ENCODE measurements at regions not wholly inside any gene's neighbourhood (a gene's known extent, or its start where the extent isn't known, plus 50 kb on each side); places are given as distances from the start of the nearest gene placed in this dataset.

DNA sequence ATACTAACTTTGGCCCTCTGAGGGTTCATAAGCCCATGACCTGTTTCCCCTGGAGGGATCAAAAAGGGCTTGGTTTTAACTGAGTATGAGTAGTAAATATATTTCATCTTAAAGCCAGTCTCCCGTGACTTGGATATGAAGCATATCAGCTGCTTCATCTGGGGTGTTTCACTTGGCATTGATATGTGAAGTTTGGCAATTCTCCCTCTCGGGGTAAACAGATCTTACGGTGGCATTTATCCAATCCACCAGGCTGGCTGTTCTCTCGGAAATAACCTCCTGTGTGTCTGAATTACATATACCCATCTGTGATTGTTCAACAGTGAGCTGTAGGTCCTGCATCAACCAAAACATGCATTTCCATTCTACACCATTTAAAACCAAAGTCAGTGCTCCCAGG lies 130.7 kb downstream of the ADAM29 start:
- Histone ChIP-seq H3K36me3 (no peaks in the 10 kb centered on the region), H3K27ac (no peak overlapping the region), H3K9me3 (no peaks in the 10 kb centered on the region), H3K27me3 (replicated peaks; ENCODE audit: insufficient read depth) (no peaks in the 10 kb centered on the region), H3K4me3 (no peak overlapping the region), H3K4me1 (ENCODE audit: control insufficient read depth in 1 of 2, low read depth in 2 of 2) (no peaks in the 10 kb centered on the region)
- ATAC-seq (ENCODE audit: insufficient number of reproducible peaks, low FRiP score, low read depth), result peak; percentile 25
- no peak for DNase-seq (ENCODE audit: low spot score)
- no peak for TF ChIP-seq CTCF (IDR thresholded peaks at IDR 0.05)

DNA sequence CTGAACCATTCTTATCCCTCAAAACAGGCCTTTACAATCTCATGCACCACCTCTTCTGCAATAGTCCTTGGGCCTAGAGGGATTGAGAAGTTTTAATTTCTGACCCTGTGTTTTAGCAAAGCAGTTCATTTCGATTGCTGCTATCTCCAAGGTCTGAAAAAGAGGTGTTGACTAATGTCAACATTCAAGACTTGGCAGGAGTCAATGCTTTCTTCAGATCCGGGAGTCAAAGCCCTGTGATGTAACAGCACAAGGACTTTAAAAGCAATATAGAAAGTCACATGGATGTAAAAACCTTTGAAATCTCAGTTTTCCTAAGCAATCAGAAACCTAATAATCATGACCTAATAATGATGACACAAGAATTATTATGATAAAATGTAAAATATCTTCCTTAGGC lies 133.8 kb downstream of the ADAM29 start:
- TF ChIP-seq CTCF (IDR thresholded peaks at IDR 0.05), result no peak
- Histone ChIP-seq H3K4me3 (no peak overlapping the region), H3K4me1 (ENCODE audit: control insufficient read depth in 1 of 2, low read depth in 2 of 2) (no peaks in the 10 kb centered on the region), H3K9me3 (no peaks in the 10 kb centered on the region), H3K27me3 (replicated peaks; ENCODE audit: insufficient read depth) (no peaks in the 10 kb centered on the region), H3K36me3 (no peaks in the 10 kb centered on the region), H3K27ac (no peak overlapping the region)
- ATAC-seq (ENCODE audit: insufficient number of reproducible peaks, low FRiP score, low read depth), result no peak
- DNase-seq (ENCODE audit: low spot score), result no peak

GRCh38 chr4:175054980-175055379 lies 136.8 kb downstream of the ADAM29 start:
- DNase-seq (ENCODE audit: low spot score), result no peak
- Histone ChIP-seq H3K9me3 (no peaks in the 10 kb centered on the region), H3K27ac (no peak overlapping the region), H3K4me1 (ENCODE audit: control insufficient read depth in 1 of 2, low read depth in 2 of 2) (no peaks in the 10 kb centered on the region), H3K4me3 (no peak overlapping the region), H3K36me3 (no peaks in the 10 kb centered on the region), H3K27me3 (replicated peaks; ENCODE audit: insufficient read depth) (no peaks in the 10 kb centered on the region)
- no peak for TF ChIP-seq CTCF (IDR thresholded peaks at IDR 0.05)
- no peak for ATAC-seq (ENCODE audit: insufficient number of reproducible peaks, low FRiP score, low read depth)

GRCh38 chr4:175062183-175062592 lies 144.0 kb downstream of the ADAM29 start:
- Histone ChIP-seq H3K9me3 (no peaks in the 10 kb centered on the region), H3K36me3 (no peaks in the 10 kb centered on the region), H3K27ac (no peak overlapping the region), H3K4me1 (ENCODE audit: control insufficient read depth in 1 of 2, low read depth in 2 of 2) (peaks cover 0 to 16% of the 10 kb centered on the region in 2 donors), H3K27me3 (replicated peaks; ENCODE audit: insufficient read depth) (no peaks in the 10 kb centered on the region), H3K4me3 (no peak overlapping the region)
- DNase-seq (ENCODE audit: low spot score), result no peak
- no peak for ATAC-seq (ENCODE audit: insufficient number of reproducible peaks, low FRiP score, low read depth)
- no peak for TF ChIP-seq CTCF (IDR thresholded peaks at IDR 0.05)

- no peak overlapping the region for H3K27ac ChIP-seq
- ATAC-seq (ENCODE audit: insufficient number of reproducible peaks, low FRiP score, low read depth) (no peak), DNase-seq (ENCODE audit: low spot score) (no peak)
- no peaks in the 10 kb centered on the region for H3K36me3 ChIP-seq
- H3K4me1 ChIP-seq (ENCODE audit: control insufficient read depth in 1 of 2, low read depth in 2 of 2), result peaks cover 0 to 30% of the 10 kb centered on the region in 2 donors
- TF ChIP-seq CTCF (IDR thresholded peaks at IDR 0.05), result no peak
- no peak overlapping the region for H3K4me3 ChIP-seq
- H3K9me3 ChIP-seq, result no peaks in the 10 kb centered on the region
- H3K27me3 ChIP-seq (replicated peaks; ENCODE audit: insufficient read depth), result no peaks in the 10 kb centered on the region
These were observed 147.1 kb downstream of the ADAM29 start for GRCh38 chr4:175065228-175065627.
